ENCODE measurements at regions not wholly inside any gene's neighbourhood (a gene's known extent, or its start where the extent isn't known, plus 50 kb on each side); places are given as distances from the start of the nearest gene placed in this dataset.

DNA sequence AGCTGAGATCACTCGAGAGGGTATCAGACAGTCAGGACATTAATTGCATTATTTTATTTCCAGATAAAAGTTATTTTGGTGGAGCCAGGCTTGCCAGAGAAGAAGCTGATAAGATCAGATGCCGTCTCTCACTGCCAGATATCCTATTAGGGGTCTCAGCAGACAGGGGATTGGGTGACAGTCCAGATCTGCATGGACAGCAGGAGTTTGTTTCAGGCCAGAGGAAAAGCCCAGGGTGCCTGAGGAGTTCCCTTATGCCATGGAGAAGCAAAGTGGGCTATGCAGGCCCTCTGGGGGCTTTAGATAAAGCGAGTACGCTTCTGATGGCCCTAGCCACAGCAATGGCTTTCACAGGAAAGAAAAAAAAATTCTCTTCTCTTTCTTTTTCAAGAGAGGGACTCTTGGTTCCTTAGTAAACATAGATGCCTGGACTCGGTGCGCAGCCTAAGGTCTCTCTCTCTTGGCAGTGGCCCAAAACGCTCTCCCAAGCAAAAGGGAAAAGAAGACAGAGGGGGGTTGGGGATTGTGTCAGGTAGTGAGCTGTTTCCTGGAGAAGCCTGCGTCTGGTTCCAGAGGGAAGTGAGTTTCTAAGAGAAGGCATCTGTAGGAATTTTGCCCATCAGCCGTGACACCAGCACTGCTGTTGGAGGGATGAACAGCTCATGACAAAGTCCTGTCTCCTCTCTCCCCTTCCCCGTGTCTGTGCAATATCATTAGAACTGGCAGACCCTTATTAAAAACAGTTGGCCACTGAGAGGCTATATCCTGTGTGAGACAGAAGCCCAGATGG is 166.3 kb upstream of the FOXF1 start:
- peak in 1 of 2 experiments; percentile 20 for DNase-seq
- intact Hi-C loops (cut with micrococcal nuclease; ENCODE audit: unreplicated experiment), result no loop called here
- Histone ChIP-seq H3K4me3 (ENCODE audit: low read depth, low read length) (no peak overlapping the region), H3K27me3 (replicated peaks; ENCODE audit: control insufficient read depth, insufficient read depth, low read length) (0 out of 2 replicates have a peak, but pooled peaks cover 1% of the 10 kb centered on the region), H3K4me1 (no peaks in the 10 kb centered on the region), H3K9me3 (no peaks in the 10 kb centered on the region), H3K36me3 (ENCODE audit: control insufficient read depth, insufficient read depth, low read length) (no peaks in the 10 kb centered on the region)
- Mint-ChIP-seq H3K9me3 (ENCODE audit: unreplicated experiment) (no peaks in the 10 kb centered on the region), H3K4me1 (ENCODE audit: low read depth, unreplicated experiment) (no peaks in the 10 kb centered on the region), H3K36me3 (ENCODE audit: insufficient read depth, unreplicated experiment) (no peaks in the 10 kb centered on the region), H3K4me3 (ENCODE audit: unreplicated experiment) (no peak overlapping the region), H3K27me3 (ENCODE audit: insufficient read depth, unreplicated experiment) (peaks cover 31% of the 10 kb centered on the region), H3K27ac (ENCODE audit: unreplicated experiment) (no peak overlapping the region)
- CTCF ChIA-PET, result no interaction called here
- no peak for TF ChIP-seq CTCF (IDR thresholded peaks at IDR 0.05; ENCODE audit: insufficient read depth in 1 of 2, low read depth in 1 of 2, low read length in 1 of 2, severe bottlenecking in 1 of 2, unreplicated experiment in 1 of 2)
- no TSS peak for BruUV-seq (replicated peaks)
- POLR2A ChIA-PET, result no interaction called here

DNA sequence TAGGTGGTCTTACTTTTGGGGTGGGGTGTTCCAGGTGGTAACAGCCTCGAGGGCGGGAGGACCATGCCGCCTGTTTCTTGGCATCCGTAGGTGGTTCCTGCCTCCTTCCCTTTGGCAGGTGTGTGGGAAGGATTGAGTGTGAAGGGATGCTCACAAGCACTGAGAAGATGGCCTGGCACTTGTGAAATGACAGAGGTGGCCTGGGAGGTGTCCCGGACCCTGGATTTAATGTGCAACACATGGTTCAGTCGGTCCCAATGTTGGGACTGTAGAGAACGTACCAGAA is 165.8 kb upstream of the FOXF1 start:
- Mint-ChIP-seq H3K36me3 (ENCODE audit: insufficient read depth, unreplicated experiment) (no peaks in the 10 kb centered on the region), H3K4me1 (ENCODE audit: low read depth, unreplicated experiment) (no peaks in the 10 kb centered on the region), H3K27ac (ENCODE audit: unreplicated experiment) (no peak overlapping the region), H3K9me3 (ENCODE audit: unreplicated experiment) (no peaks in the 10 kb centered on the region), H3K27me3 (ENCODE audit: insufficient read depth, unreplicated experiment) (peaks cover 31% of the 10 kb centered on the region), H3K4me3 (ENCODE audit: unreplicated experiment) (no peak overlapping the region)
- ChIA-PET CTCF (no interaction called here), POLR2A (no interaction called here)
- BruUV-seq (replicated peaks), result no TSS peak
- Histone ChIP-seq H3K4me3 (ENCODE audit: low read depth, low read length) (no peak overlapping the region), H3K4me1 (no peaks in the 10 kb centered on the region), H3K36me3 (ENCODE audit: control insufficient read depth, insufficient read depth, low read length) (no peaks in the 10 kb centered on the region), H3K27me3 (replicated peaks; ENCODE audit: control insufficient read depth, insufficient read depth, low read length) (peaks cover 1% of the 10 kb centered on the region; the same call in 1 of the 2 replicates), H3K9me3 (no peaks in the 10 kb centered on the region)
- intact Hi-C loops (cut with micrococcal nuclease; ENCODE audit: unreplicated experiment), result no loop called here
- peak in 1 of 2 experiments; percentile 14 for DNase-seq
- TF ChIP-seq CTCF (IDR thresholded peaks at IDR 0.05; ENCODE audit: insufficient read depth in 1 of 2, low read depth in 1 of 2, low read length in 1 of 2, severe bottlenecking in 1 of 2, unreplicated experiment in 1 of 2), result no peak

DNA sequence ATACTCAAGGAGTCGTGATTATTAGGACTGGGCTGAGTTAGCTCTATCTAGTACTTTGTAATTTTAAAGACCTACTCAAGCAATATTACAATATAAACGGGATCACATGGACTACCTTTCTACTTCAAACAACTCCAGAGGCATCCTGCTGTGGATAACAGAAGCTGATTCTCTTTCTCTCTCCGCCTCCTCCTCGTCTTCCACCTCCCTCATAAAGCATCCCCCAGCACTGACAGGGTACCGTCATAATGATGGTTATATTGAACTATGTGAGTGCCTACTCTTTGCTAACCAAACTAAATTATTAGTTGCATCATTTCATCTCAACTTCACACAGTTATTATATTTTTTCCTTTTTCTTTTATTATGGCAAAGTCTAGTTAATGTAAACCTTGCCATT is 165.4 kb upstream of the FOXF1 start:
- Histone ChIP-seq H3K4me1 (no peaks in the 10 kb centered on the region), H3K27me3 (replicated peaks; ENCODE audit: control insufficient read depth, insufficient read depth, low read length) (peaks cover 1% of the 10 kb centered on the region; the same call in 1 of the 2 replicates), H3K36me3 (ENCODE audit: control insufficient read depth, insufficient read depth, low read length) (no peaks in the 10 kb centered on the region), H3K4me3 (ENCODE audit: low read depth, low read length) (no peak overlapping the region), H3K9me3 (no peaks in the 10 kb centered on the region)
- Mint-ChIP-seq H3K36me3 (ENCODE audit: insufficient read depth, unreplicated experiment) (no peaks in the 10 kb centered on the region), H3K27me3 (ENCODE audit: insufficient read depth, unreplicated experiment) (peaks cover 33% of the 10 kb centered on the region), H3K4me3 (ENCODE audit: unreplicated experiment) (no peak overlapping the region), H3K27ac (ENCODE audit: unreplicated experiment) (no peak overlapping the region), H3K9me3 (ENCODE audit: unreplicated experiment) (no peaks in the 10 kb centered on the region), H3K4me1 (ENCODE audit: low read depth, unreplicated experiment) (no peaks in the 10 kb centered on the region)
- CTCF ChIA-PET, result no interaction called here
- no peak for TF ChIP-seq CTCF (IDR thresholded peaks at IDR 0.05; ENCODE audit: insufficient read depth in 1 of 2, low read depth in 1 of 2, low read length in 1 of 2, severe bottlenecking in 1 of 2, unreplicated experiment in 1 of 2)
- no TSS peak for BruUV-seq (replicated peaks)
- DNase-seq, result no peak
- POLR2A ChIA-PET, result no interaction called here
- intact Hi-C loops (cut with micrococcal nuclease; ENCODE audit: unreplicated experiment), result no loop called here
